ENCODE measurements at regions not wholly inside any gene's neighbourhood (a gene's known extent, or its start where the extent isn't known, plus 50 kb on each side); places are given as distances from the start of the nearest gene placed in this dataset.

DNA sequence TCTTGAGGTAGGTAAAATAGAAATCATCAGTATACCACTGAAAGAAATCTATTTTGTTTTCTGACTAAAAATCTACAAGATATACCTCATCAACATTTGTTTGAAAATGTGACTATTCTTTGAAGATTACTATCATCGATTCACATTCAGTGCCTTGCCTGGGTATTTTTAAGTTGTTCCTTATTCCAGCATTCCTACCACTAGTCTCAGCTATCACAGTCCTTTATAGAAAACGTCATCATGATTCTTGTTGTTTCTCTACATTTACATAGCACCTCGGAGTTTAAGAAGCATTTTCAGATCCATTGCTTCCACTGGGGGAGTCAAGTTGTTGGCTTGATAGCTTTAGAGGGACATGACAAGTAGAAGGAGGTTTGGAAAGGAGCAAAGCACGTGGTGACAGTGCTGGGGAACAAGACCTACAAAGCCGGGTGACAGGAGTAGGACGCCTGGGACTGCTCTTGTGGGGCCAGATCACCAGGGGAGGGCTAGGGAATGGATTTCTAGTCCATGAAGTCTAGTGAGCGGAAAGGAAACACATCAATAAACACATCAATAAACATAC, 61.5 kb downstream of the HES1 start:
- H3K9me3 Mint-ChIP-seq (ENCODE audit: low read depth), result no peaks in the 10 kb centered on the region
- H3K27ac Mint-ChIP-seq, result no peak overlapping the region
- no peak overlapping the region for H3K4me3 Mint-ChIP-seq (ENCODE audit: low read depth)
- H3K4me1 Mint-ChIP-seq (ENCODE audit: low read depth), result peaks cover 32% of the 10 kb centered on the region
- no peak for DNase-seq (ENCODE audit: low spot score, unreplicated experiment)
- TF ChIP-seq, protein P1, sequence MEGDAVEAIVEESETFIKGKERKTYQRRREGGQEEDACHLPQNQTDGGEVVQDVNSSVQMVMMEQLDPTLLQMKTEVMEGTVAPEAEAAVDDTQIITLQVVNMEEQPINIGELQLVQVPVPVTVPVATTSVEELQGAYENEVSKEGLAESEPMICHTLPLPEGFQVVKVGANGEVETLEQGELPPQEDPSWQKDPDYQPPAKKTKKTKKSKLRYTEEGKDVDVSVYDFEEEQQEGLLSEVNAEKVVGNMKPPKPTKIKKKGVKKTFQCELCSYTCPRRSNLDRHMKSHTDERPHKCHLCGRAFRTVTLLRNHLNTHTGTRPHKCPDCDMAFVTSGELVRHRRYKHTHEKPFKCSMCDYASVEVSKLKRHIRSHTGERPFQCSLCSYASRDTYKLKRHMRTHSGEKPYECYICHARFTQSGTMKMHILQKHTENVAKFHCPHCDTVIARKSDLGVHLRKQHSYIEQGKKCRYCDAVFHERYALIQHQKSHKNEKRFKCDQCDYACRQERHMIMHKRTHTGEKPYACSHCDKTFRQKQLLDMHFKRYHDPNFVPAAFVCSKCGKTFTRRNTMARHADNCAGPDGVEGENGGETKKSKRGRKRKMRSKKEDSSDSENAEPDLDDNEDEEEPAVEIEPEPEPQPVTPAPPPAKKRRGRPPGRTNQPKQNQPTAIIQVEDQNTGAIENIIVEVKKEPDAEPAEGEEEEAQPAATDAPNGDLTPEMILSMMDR (IDR thresholded peaks at IDR 0.05; ENCODE audit: unreplicated experiment), result peak; percentile 8
- no peaks in the 10 kb centered on the region for H3K36me3 Mint-ChIP-seq (ENCODE audit: insufficient read depth)
- peaks cover 12% of the 10 kb centered on the region for H3K27me3 Mint-ChIP-seq

DNA sequence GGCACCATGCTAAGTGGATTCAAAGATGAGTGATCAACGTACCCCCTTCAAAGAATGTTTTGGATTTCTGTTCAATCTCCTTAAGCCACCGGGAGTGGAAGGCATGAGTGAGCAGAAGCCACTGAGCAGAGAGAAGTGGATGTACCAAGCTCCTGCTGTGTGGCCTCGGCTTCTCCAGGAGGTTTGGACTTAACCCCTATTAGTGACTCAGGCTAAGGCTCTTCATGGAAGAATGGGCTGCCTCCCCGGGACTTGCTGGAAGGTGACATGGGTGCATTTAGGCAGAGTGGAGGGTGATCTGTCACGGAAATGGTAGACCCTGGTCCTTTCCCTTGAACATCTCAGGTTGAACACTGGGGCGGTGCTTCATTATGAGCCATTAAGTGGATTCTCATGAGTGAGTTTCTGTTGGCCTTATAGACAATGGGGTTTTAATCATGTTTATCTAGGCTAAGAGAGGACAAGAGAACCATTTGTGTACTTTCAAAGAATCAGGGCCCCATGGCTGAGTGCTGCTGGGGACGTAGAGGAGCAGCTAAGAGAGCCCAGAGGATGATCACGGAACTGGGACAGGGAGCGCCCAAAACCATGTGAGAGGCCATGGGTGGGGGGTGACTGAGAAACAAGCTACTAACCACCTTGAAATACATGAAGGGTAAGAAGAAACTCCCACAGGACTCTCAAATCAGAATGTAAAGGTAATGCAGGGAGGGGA, 62.2 kb downstream of the HES1 start:
- no peaks in the 10 kb centered on the region for H3K9me3 Mint-ChIP-seq (ENCODE audit: low read depth)
- TF ChIP-seq, protein P1 (IDR thresholded peaks at IDR 0.05; ENCODE audit: unreplicated experiment), result no peak
- no peak for DNase-seq (ENCODE audit: low spot score, unreplicated experiment)
- H3K27me3 Mint-ChIP-seq, result peaks cover 14% of the 10 kb centered on the region
- no peaks in the 10 kb centered on the region for H3K36me3 Mint-ChIP-seq (ENCODE audit: insufficient read depth)
- no peak overlapping the region for H3K4me3 Mint-ChIP-seq (ENCODE audit: low read depth)
- peaks cover 32% of the 10 kb centered on the region for H3K4me1 Mint-ChIP-seq (ENCODE audit: low read depth)
- no peak overlapping the region for H3K27ac Mint-ChIP-seq

DNA sequence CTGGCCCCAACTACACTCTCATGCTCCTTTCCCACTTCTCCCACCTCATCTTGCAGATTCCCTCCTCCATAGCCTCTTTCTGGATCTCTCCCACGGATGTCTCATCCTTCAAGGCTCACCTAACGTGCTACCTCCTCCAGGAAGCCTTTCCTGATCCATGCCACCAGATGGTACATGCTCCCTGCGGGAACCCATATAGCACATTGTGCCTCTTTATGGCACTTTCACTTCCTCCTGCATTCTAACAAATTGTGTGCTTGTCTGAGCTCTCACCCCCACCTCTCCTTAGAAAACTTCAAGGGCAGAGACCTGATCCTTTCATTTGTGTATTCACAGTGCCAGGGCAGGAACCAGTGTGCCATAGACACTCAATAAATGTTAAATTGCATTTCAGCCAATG, 63.0 kb downstream of the HES1 start:
- H3K4me1 Mint-ChIP-seq (ENCODE audit: low read depth), result peaks cover 31% of the 10 kb centered on the region
- H3K9me3 Mint-ChIP-seq (ENCODE audit: low read depth), result no peaks in the 10 kb centered on the region
- H3K36me3 Mint-ChIP-seq (ENCODE audit: insufficient read depth), result no peaks in the 10 kb centered on the region
- no peak for DNase-seq (ENCODE audit: low spot score, unreplicated experiment)
- H3K27me3 Mint-ChIP-seq, result peaks cover 14% of the 10 kb centered on the region
- H3K27ac Mint-ChIP-seq, result no peak overlapping the region
- TF ChIP-seq, protein P1 (IDR thresholded peaks at IDR 0.05; ENCODE audit: unreplicated experiment), result no peak
- no peak overlapping the region for H3K4me3 Mint-ChIP-seq (ENCODE audit: low read depth)

GRCh38 chr3:194200422-194201081, 64.6 kb downstream of the HES1 start:
- Mint-ChIP-seq H3K27me3 (peaks cover 8% of the 10 kb centered on the region), H3K9me3 (ENCODE audit: low read depth) (no peaks in the 10 kb centered on the region), H3K27ac (no peak overlapping the region), H3K4me1 (ENCODE audit: low read depth) (peaks cover 34% of the 10 kb centered on the region), H3K36me3 (ENCODE audit: insufficient read depth) (no peaks in the 10 kb centered on the region), H3K4me3 (ENCODE audit: low read depth) (no peak overlapping the region)
- no peak for DNase-seq (ENCODE audit: low spot score, unreplicated experiment)
- TF ChIP-seq, protein P1 (IDR thresholded peaks at IDR 0.05; ENCODE audit: unreplicated experiment), result no peak

DNA sequence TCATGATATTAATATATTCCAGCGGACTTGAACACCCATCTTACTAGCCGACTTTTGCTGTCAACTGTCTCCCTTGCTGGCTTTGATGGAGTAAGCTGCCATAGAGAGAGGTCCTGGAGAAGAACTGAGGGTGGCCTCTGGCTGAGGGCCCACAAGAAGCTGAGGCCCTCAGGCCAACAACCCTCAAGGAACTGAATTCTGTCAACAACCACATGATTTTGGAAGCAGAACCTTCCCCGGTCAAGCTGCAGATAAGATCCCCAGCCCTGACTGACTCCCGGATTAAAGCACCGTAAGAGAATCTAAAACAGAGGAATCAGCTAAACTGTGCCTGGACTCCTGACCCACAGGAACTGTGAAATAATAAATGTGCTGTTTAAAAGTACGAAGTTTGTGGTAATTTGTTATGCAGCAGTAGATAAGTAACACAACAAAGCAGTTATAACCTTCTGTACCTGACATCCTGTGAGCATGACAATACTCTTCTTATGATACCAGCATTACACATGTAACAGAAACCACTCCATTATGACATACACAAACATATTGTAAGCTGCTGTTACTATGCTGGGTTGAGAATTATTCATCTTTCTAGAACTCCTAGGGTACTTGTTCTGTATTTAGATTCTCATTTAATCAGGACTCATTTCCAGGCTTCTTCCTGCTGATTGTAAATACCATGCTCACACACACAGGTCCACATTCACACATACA, 66.2 kb downstream of the HES1 start:
- Mint-ChIP-seq H3K27me3 (peaks cover 5% of the 10 kb centered on the region), H3K9me3 (ENCODE audit: low read depth) (no peaks in the 10 kb centered on the region), H3K4me1 (ENCODE audit: low read depth) (peaks cover 36% of the 10 kb centered on the region), H3K27ac (no peak overlapping the region), H3K4me3 (ENCODE audit: low read depth) (no peak overlapping the region), H3K36me3 (ENCODE audit: insufficient read depth) (no peaks in the 10 kb centered on the region)
- DNase-seq (ENCODE audit: low spot score, unreplicated experiment), result no peak
- TF ChIP-seq, protein P1 (IDR thresholded peaks at IDR 0.05; ENCODE audit: unreplicated experiment), result no peak

Data from progenitor cell of endocrine pancreas (in vitro differentiated cells).